PFSK-1 (cell line): ENCODE measurements at regions not wholly inside any gene's neighbourhood (a gene's known extent, or its start where the extent isn't known, plus 50 kb on each side); places are given as distances from the start of the nearest gene placed in this dataset.

Source experiments
- FOXP2 ChIP-seq: optimal IDR thresholded peaks from 2 replicates; pipeline ENCODE3; 2011; ENCODE audit warnings: borderline replicate concordance, control low read depth, inconsistent platforms; ENCODE audit not compliant: insufficient read depth; ENCODE audit errors: extremely low read length, extremely low read depth
- POLR2AphosphoS5 ChIP-seq: IDR thresholded peaks from 2 replicates; pipeline ENCODE4 v1.6.1; 2012; ENCODE audit warnings: low read depth, mild to moderate bottlenecking, control low read depth, low read length, moderate library complexity
- SIN3A ChIP-seq: IDR thresholded peaks from 2 replicates; pipeline ENCODE4 v1.6.1; 2012; ENCODE audit warnings: mild to moderate bottlenecking, low read length, moderate library complexity, borderline replicate concordance; ENCODE audit not compliant: insufficient read depth
- TAF1 ChIP-seq: IDR thresholded peaks from 2 replicates; pipeline ENCODE4 v1.6.1; 2012; ENCODE audit warnings: low read length, control low read depth, borderline replicate concordance; ENCODE audit not compliant: insufficient read depth
- TF ChIP-seq, protein P1 (sequence below), 2 experiments: IDR thresholded peaks; 2 replicates each; pipeline versions ENCODE4 v1.6.1 to v1.8.0; 2011 to 2012; ENCODE audit warnings: low read depth in 2 of 2, low read length in 2 of 2, control low read depth in 1 of 2, inconsistent platforms in 1 of 2, mild to moderate bottlenecking in 1 of 2, moderate library complexity in 1 of 2; ENCODE audit not compliant: insufficient read depth in 1 of 2

- TF ChIP-seq SIN3A (no peak), POLR2AphosphoS5 (no peak), TAF1 (no peak), FOXP2 (no peak)
Measured at GRCh38 chr4:98781641-98782357, 123.4 kb upstream of the TSPAN5 start.

DNA sequence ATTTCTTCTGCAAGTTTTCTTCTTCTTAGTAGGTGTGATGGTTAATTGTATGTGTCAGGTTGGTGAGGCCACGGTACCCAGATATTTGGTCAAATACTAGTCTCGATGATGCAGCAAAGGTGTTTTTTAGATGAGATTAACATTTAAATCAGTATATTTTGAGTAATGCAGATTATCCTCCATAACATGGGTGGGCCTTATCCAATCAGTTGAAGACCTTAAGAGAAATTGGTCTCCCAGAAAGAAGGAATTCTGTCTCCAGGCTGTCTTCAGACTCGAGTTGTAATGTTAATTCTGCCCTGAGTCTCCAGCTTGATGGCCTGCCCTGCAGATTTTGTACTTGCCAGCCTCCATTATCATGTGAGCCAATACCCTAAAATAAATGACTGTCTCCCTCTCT, 122.5 kb upstream of the TSPAN5 start:
- TF ChIP-seq POLR2AphosphoS5 (no peak), TAF1 (no peak), SIN3A (no peak), FOXP2 (no peak)
- TF ChIP-seq, protein P1, sequence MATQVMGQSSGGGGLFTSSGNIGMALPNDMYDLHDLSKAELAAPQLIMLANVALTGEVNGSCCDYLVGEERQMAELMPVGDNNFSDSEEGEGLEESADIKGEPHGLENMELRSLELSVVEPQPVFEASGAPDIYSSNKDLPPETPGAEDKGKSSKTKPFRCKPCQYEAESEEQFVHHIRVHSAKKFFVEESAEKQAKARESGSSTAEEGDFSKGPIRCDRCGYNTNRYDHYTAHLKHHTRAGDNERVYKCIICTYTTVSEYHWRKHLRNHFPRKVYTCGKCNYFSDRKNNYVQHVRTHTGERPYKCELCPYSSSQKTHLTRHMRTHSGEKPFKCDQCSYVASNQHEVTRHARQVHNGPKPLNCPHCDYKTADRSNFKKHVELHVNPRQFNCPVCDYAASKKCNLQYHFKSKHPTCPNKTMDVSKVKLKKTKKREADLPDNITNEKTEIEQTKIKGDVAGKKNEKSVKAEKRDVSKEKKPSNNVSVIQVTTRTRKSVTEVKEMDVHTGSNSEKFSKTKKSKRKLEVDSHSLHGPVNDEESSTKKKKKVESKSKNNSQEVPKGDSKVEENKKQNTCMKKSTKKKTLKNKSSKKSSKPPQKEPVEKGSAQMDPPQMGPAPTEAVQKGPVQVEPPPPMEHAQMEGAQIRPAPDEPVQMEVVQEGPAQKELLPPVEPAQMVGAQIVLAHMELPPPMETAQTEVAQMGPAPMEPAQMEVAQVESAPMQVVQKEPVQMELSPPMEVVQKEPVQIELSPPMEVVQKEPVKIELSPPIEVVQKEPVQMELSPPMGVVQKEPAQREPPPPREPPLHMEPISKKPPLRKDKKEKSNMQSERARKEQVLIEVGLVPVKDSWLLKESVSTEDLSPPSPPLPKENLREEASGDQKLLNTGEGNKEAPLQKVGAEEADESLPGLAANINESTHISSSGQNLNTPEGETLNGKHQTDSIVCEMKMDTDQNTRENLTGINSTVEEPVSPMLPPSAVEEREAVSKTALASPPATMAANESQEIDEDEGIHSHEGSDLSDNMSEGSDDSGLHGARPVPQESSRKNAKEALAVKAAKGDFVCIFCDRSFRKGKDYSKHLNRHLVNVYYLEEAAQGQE (IDR thresholded peaks at IDR 0.05; ENCODE audit: insufficient read depth in 1 of 2, low read depth in 2 of 2, low read length in 2 of 2), result no peak

- TF ChIP-seq SIN3A (no peak), FOXP2 (no peak), TAF1 (no peak), POLR2AphosphoS5 (no peak)
- TF ChIP-seq, protein P1 (IDR thresholded peaks at IDR 0.05; ENCODE audit: insufficient read depth in 1 of 2, low read depth in 2 of 2, low read length in 2 of 2), result no peak
Measured at GRCh38 chr4:98779088-98779487, 120.7 kb upstream of the TSPAN5 start.

DNA sequence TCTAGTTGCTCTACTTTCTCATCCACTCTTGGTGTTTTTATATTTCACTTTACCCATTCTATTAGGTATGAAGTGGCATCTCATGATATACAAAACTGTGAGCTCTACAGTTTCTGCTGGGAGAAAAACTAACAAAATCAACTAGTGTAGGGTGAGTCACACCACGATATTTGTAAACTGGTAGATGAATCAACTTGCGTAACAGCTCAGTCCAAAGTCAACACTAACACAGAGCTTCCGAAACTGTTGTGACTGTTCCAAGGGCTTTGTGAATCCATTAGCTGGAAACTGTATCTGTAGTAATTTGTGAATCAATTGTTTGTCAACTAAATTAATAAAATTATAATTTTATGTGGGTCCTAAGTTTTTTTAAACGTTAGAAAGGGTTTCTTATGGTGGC, 119.8 kb upstream of the TSPAN5 start:
- TF ChIP-seq FOXP2 (no peak), TAF1 (no peak), SIN3A (no peak), POLR2AphosphoS5 (no peak)
- TF ChIP-seq, protein P1 (IDR thresholded peaks at IDR 0.05; ENCODE audit: insufficient read depth in 1 of 2, low read depth in 2 of 2, low read length in 2 of 2), result no peak

- no peak for TF ChIP-seq POLR2AphosphoS5
- TF ChIP-seq TAF1, result no peak
- TF ChIP-seq, protein P1 (IDR thresholded peaks at IDR 0.05; ENCODE audit: insufficient read depth in 1 of 2, low read depth in 2 of 2, low read length in 2 of 2), result no peak
- TF ChIP-seq SIN3A, result no peak
- TF ChIP-seq FOXP2, result no peak
Measured at GRCh38 chr4:98775672-98776071, 117.3 kb upstream of the TSPAN5 start.
